Fibroblast of gingiva (primary cell): ENCODE measurements at regions not wholly inside any gene's neighbourhood (a gene's known extent, or its start where the extent isn't known, plus 50 kb on each side); places are given as distances from the start of the nearest gene placed in this dataset.
A peak's percentile ranks its signal among the peaks of the same experiment; 100 is the strongest.
"Not testable (repeated sequence)": the region's sequence is repeated elsewhere in the genome, so short reads cannot be mapped to it uniquely, and the experiment has no call there.

Experiments used
- DNase-seq: peaks from one replicate; pipeline ENCODE4 v3.0.0-alpha.2; 2011; ENCODE audit warnings: low read depth

- DNase-seq: peak; percentile 83
These were observed 231.9 kb upstream of the INTU start for GRCh38 chr4:127400731-127401346.

- DNase-seq: no peak
These were observed 229.2 kb upstream of the INTU start for GRCh38 chr4:127403471-127404084.

GRCh38 chr4:127406187-127406586 is 226.6 kb upstream of the INTU start:
- DNase-seq: no peak

GRCh38 chr4:127407572-127407971 is 225.2 kb upstream of the INTU start:
- not testable (repeated sequence) for DNase-seq

- peak; percentile 47 for DNase-seq
These were observed 222.6 kb upstream of the INTU start for GRCh38 chr4:127410201-127410600.

GRCh38 chr4:127410644-127411043 is 222.1 kb upstream of the INTU start:
- DNase-seq: no peak

- no peak for DNase-seq
These were observed 217.7 kb upstream of the INTU start for GRCh38 chr4:127414951-127415606.

GRCh38 chr4:127416115-127416514 is 216.6 kb upstream of the INTU start:
- DNase-seq: no peak

- no peak for DNase-seq
These were observed 214.7 kb upstream of the INTU start for GRCh38 chr4:127417885-127418535.

GRCh38 chr4:127419431-127419830 is 213.3 kb upstream of the INTU start:
- no peak for DNase-seq

- DNase-seq: peak; percentile 40
These were observed 211.3 kb upstream of the INTU start for GRCh38 chr4:127421437-127421836.

GRCh38 chr4:127425202-127425845 is 207.4 kb upstream of the INTU start:
- no peak for DNase-seq

GRCh38 chr4:127425851-127426250 is 206.9 kb upstream of the INTU start:
- DNase-seq: no peak

GRCh38 chr4:127441571-127441970 is 191.2 kb upstream of the INTU start:
- no peak for DNase-seq

GRCh38 chr4:127445471-127445870 is 187.3 kb upstream of the INTU start:
- no peak for DNase-seq

- DNase-seq: peak; percentile 53
These were observed 186.3 kb upstream of the INTU start for GRCh38 chr4:127446427-127446885.

- DNase-seq: no peak
These were observed 183.8 kb upstream of the INTU start for GRCh38 chr4:127448986-127449385.

- DNase-seq: no peak
These were observed 183.3 kb upstream of the INTU start for GRCh38 chr4:127449449-127449848.

- DNase-seq: no peak
These were observed 182.5 kb upstream of the INTU start for GRCh38 chr4:127450276-127450675.

GRCh38 chr4:127463883-127464282 is 168.9 kb upstream of the INTU start:
- no peak for DNase-seq

GRCh38 chr4:127469542-127469941 is 163.2 kb upstream of the INTU start:
- DNase-seq: no peak
